GM12878 (cell line): ENCODE measurements at regions not wholly inside any gene's neighbourhood (a gene's known extent, or its start where the extent isn't known, plus 50 kb on each side); places are given as distances from the start of the nearest gene placed in this dataset.

Experiments
- NFYA ChIP-seq: IDR thresholded peaks from 2 replicates; pipeline ENCODE4 v1.6.1; 2011; ENCODE audit warnings: low read depth, mild to moderate bottlenecking, low read length, improper control_type of control experiment, borderline replicate concordance
- RFX5 ChIP-seq: IDR thresholded peaks from 2 replicates; pipeline ENCODE4 v1.6.1; 2011; ENCODE audit warnings: low read depth, low read length, improper control_type of control experiment
- TAF1 ChIP-seq: IDR thresholded peaks from 2 replicates; pipeline ENCODE4 v1.6.1; 2011; ENCODE audit warnings: mild to moderate bottlenecking, low read depth, low read length, borderline replicate concordance
- TF ChIP-seq, protein P1 (sequence below): fragments of 450-650 bp; IDR thresholded peaks from 2 replicates; pipeline ENCODE4 v1.6.1; 2017; ENCODE audit warnings: low read depth, mild to moderate bottlenecking, moderate library complexity
- TF ChIP-seq, protein P2 (sequence below): IDR thresholded peaks from 2 replicates; pipeline ENCODE4 v1.6.1; 2011; ENCODE audit warnings: low read depth, low read length, improper control_type of control experiment, borderline replicate concordance
- TF ChIP-seq, protein P3 (sequence below), 3 experiments: IDR thresholded peaks in 2 of 3; conservative IDR thresholded peaks in 1 of 3; 2 replicates each; pipeline ENCODE4 v1.5.1; 2011; ENCODE audit warnings: low read depth in 3 of 3, low read length in 3 of 3, mild to moderate bottlenecking in 3 of 3, control low read depth in 2 of 3, moderate library complexity in 2 of 3, inconsistent platforms in 1 of 3, mixed read lengths in 1 of 3; ENCODE audit not compliant: control insufficient read depth in 2 of 3, insufficient read depth in 1 of 3; ENCODE audit errors: extremely low read depth in 1 of 3

DNA sequence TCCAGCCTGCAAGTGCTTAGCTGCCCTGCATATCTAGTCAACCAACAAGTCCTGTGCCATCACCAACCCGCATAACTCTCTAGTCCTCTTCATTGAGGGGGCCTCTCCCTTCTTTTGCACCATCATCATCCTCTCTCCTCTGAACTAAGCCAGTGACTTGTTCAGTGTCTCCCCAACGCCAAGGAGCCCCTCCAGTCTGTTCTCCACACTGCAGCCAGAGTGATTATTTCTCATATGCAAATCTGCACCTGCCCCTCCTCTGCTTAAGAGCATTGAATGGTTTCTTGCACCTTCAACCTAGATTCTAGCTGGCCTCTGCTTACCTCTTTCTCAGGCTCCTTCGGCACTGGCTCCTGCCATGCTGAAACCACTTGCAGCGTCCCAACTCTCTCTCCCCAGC, 141.8 kb downstream of the FAM161A start:
- TF ChIP-seq TAF1 (no peak), NFYA (no peak), RFX5 (no peak)
- TF ChIP-seq, protein P1, sequence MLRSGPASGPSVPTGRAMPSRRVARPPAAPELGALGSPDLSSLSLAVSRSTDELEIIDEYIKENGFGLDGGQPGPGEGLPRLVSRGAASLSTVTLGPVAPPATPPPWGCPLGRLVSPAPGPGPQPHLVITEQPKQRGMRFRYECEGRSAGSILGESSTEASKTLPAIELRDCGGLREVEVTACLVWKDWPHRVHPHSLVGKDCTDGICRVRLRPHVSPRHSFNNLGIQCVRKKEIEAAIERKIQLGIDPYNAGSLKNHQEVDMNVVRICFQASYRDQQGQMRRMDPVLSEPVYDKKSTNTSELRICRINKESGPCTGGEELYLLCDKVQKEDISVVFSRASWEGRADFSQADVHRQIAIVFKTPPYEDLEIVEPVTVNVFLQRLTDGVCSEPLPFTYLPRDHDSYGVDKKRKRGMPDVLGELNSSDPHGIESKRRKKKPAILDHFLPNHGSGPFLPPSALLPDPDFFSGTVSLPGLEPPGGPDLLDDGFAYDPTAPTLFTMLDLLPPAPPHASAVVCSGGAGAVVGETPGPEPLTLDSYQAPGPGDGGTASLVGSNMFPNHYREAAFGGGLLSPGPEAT = no peak
- TF ChIP-seq, protein P2, sequence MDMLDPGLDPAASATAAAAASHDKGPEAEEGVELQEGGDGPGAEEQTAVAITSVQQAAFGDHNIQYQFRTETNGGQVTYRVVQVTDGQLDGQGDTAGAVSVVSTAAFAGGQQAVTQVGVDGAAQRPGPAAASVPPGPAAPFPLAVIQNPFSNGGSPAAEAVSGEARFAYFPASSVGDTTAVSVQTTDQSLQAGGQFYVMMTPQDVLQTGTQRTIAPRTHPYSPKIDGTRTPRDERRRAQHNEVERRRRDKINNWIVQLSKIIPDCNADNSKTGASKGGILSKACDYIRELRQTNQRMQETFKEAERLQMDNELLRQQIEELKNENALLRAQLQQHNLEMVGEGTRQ = no peak
- TF ChIP-seq, protein P3, sequence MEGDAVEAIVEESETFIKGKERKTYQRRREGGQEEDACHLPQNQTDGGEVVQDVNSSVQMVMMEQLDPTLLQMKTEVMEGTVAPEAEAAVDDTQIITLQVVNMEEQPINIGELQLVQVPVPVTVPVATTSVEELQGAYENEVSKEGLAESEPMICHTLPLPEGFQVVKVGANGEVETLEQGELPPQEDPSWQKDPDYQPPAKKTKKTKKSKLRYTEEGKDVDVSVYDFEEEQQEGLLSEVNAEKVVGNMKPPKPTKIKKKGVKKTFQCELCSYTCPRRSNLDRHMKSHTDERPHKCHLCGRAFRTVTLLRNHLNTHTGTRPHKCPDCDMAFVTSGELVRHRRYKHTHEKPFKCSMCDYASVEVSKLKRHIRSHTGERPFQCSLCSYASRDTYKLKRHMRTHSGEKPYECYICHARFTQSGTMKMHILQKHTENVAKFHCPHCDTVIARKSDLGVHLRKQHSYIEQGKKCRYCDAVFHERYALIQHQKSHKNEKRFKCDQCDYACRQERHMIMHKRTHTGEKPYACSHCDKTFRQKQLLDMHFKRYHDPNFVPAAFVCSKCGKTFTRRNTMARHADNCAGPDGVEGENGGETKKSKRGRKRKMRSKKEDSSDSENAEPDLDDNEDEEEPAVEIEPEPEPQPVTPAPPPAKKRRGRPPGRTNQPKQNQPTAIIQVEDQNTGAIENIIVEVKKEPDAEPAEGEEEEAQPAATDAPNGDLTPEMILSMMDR (IDR thresholded peaks at IDR 0.05 in 2 of 3, conservative IDR thresholded peaks at IDR 0.05 in 1 of 3; ENCODE audit: control insufficient read depth in 2 of 3, extremely low read depth in 1 of 3, insufficient read depth in 1 of 3, low read depth in 3 of 3, low read length in 3 of 3) = no peak
